ENCODE measurements at regions not wholly inside any gene's neighbourhood (a gene's known extent, or its start where the extent isn't known, plus 50 kb on each side); places are given as distances from the start of the nearest gene placed in this dataset.
"Not testable (repeated sequence)": the region's sequence is repeated elsewhere in the genome, so short reads cannot be mapped to it uniquely, and the experiment has no call there.

- DNase-seq (ENCODE audit: low spot score), result no peak
Measured at GRCh38 chr4:84224522-84224921, 274.6 kb downstream of the NKX6-1 start.

- no peak for DNase-seq (ENCODE audit: low spot score)
Measured at GRCh38 chr4:84221704-84222103, 277.4 kb downstream of the NKX6-1 start.

- no peak for DNase-seq (ENCODE audit: low spot score)
Measured at GRCh38 chr4:84220990-84221389, 278.1 kb downstream of the NKX6-1 start.

GRCh38 chr4:84219656-84220055 lies 279.4 kb downstream of the NKX6-1 start:
- DNase-seq (ENCODE audit: low spot score), result no peak

GRCh38 chr4:84218031-84218430 lies 281.1 kb downstream of the NKX6-1 start:
- DNase-seq (ENCODE audit: low spot score), result no peak

- no peak for DNase-seq (ENCODE audit: low spot score)
Measured at GRCh38 chr4:84215217-84215616, 283.9 kb downstream of the NKX6-1 start.

- not testable (repeated sequence) for DNase-seq (ENCODE audit: low spot score)
Measured at GRCh38 chr4:84206226-84206625, 292.9 kb downstream of the NKX6-1 start.

GRCh38 chr4:84189144-84189543 lies 309.9 kb downstream of the NKX6-1 start:
- DNase-seq (ENCODE audit: low spot score), result no peak

- no peak for DNase-seq (ENCODE audit: low spot score)
Measured at GRCh38 chr4:84179409-84179808, 319.7 kb downstream of the NKX6-1 start.

- no peak for DNase-seq (ENCODE audit: low spot score)
Measured at GRCh38 chr4:84177831-84178542, 321.1 kb downstream of the NKX6-1 start.

GRCh38 chr4:84176016-84176415 lies 323.1 kb downstream of the NKX6-1 start:
- no peak for DNase-seq (ENCODE audit: low spot score)

- DNase-seq (ENCODE audit: low spot score), result no peak
Measured at GRCh38 chr4:84171871-84172270, 327.2 kb downstream of the NKX6-1 start.

GRCh38 chr4:84167564-84167963 lies 331.5 kb downstream of the NKX6-1 start:
- peak; percentile 49 for DNase-seq (ENCODE audit: low spot score)

- no peak for DNase-seq (ENCODE audit: low spot score)
Measured at GRCh38 chr4:84167093-84167492, 332.0 kb downstream of the NKX6-1 start.

GRCh38 chr4:84166486-84166885 lies 332.6 kb downstream of the NKX6-1 start:
- DNase-seq (ENCODE audit: low spot score), result no peak

- DNase-seq (ENCODE audit: low spot score), result no peak
Measured at GRCh38 chr4:84164201-84164600, 334.9 kb downstream of the NKX6-1 start.

GRCh38 chr4:84159762-84160161 lies 339.3 kb downstream of the NKX6-1 start:
- peak; percentile 66 for DNase-seq (ENCODE audit: low spot score)

- no peak for DNase-seq (ENCODE audit: low spot score)
Measured at GRCh38 chr4:84158670-84159069, 340.4 kb downstream of the NKX6-1 start.

GRCh38 chr4:84151574-84151973 lies 347.5 kb downstream of the NKX6-1 start:
- DNase-seq (ENCODE audit: low spot score), result no peak

GRCh38 chr4:84150177-84150576 lies 348.9 kb downstream of the NKX6-1 start:
- DNase-seq (ENCODE audit: low spot score), result no peak

- DNase-seq (ENCODE audit: low spot score), result no peak
Measured at GRCh38 chr4:84147831-84148230, 351.3 kb downstream of the NKX6-1 start.

GRCh38 chr4:84146300-84146959 lies 352.7 kb downstream of the NKX6-1 start:
- no peak for DNase-seq (ENCODE audit: low spot score)

- no peak for DNase-seq (ENCODE audit: low spot score)
Measured at GRCh38 chr4:84145176-84145575, 353.9 kb downstream of the NKX6-1 start.

GRCh38 chr4:84126911-84127310 lies 372.2 kb downstream of the NKX6-1 start:
- DNase-seq (ENCODE audit: low spot score), result peak; percentile 51
